KMS-11 (cell line): ENCODE measurements at regions not wholly inside any gene's neighbourhood (a gene's known extent, or its start where the extent isn't known, plus 50 kb on each side); places are given as distances from the start of the nearest gene placed in this dataset.

Experiments used
- H2AFZ ChIP-seq: fragments of 200-600 bp; sonication (generic); 2 replicates; pipeline ENCODE4 v1.6.1; 2016; ENCODE audit warnings: antibody characterized with exemption, mixed run types, low read depth
- H3K27ac ChIP-seq: fragments of 200-600 bp; sonication (generic); 2 replicates; pipeline ENCODE4 v1.6.1; 2016; ENCODE audit warnings: mild to moderate bottlenecking, mixed run types
- H3K27me3 ChIP-seq: fragments of 200-600 bp; sonication (generic); 2 replicates; pipeline ENCODE4 v1.6.1; 2017; ENCODE audit warnings: mild to moderate bottlenecking, low read depth, mixed run types, moderate library complexity; ENCODE audit not compliant: insufficient read depth
- H3K36me3 ChIP-seq: fragments of 200-600 bp; sonication (generic); 2 replicates; pipeline ENCODE4 v1.6.1; 2017; ENCODE audit warnings: mild to moderate bottlenecking, mixed run types; ENCODE audit not compliant: insufficient read depth
- H3K4me1 ChIP-seq: fragments of 200-600 bp; sonication (generic); 2 replicates; pipeline ENCODE4 v1.6.1; 2016; ENCODE audit warnings: mild to moderate bottlenecking, low read depth, mixed run types; ENCODE audit not compliant: poor library complexity, severe bottlenecking
- H3K4me2 ChIP-seq: fragments of 200-600 bp; sonication (generic); 2 replicates; pipeline ENCODE4 v1.7.0; 2016; ENCODE audit warnings: mild to moderate bottlenecking, mixed run types
- H3K4me3 ChIP-seq: fragments of 200-600 bp; sonication (generic); IDR thresholded peaks from 2 replicates; pipeline ENCODE4 v1.6.1; 2017; ENCODE audit warnings: low read depth, low read length, mixed read lengths; ENCODE audit not compliant: insufficient read depth
- H3K79me2 ChIP-seq: fragments of 200-600 bp; sonication (generic); 2 replicates; pipeline ENCODE4 v1.6.1; 2016; ENCODE audit warnings: low read depth, mixed run types; ENCODE audit not compliant: insufficient read depth
- H3K9ac ChIP-seq: fragments of 200-600 bp; sonication (generic); 2 replicates; pipeline ENCODE4 v1.6.1; 2016; ENCODE audit warnings: mild to moderate bottlenecking, mixed run types
- H4K20me1 ChIP-seq: fragments of 200-600 bp; sonication (generic); 2 replicates; pipeline ENCODE4 v1.6.1; 2016; ENCODE audit warnings: mild to moderate bottlenecking, mixed run types; ENCODE audit not compliant: insufficient read depth
- CTCF ChIP-seq: fragments of 200-600 bp; sonication (generic); conservative IDR thresholded peaks from 2 replicates; pipeline ENCODE4 v1.6.1; 2017; ENCODE audit warnings: low read depth, mild to moderate bottlenecking, antibody characterized with exemption, low read length, moderate library complexity, mixed read lengths

GRCh38 chr14:22434901-22435550 is 154.0 kb downstream of the DAD1 start:
- Histone ChIP-seq H3K4me1 (peaks cover 22% of the 10 kb centered on the region), H2AFZ (no peak overlapping the region), H3K27me3 (no peaks in the 10 kb centered on the region), H3K9ac (no peak overlapping the region), H3K4me3 (no peak overlapping the region), H4K20me1 (no peaks in the 10 kb centered on the region), H3K27ac (no peak overlapping the region), H3K4me2 (no peak overlapping the region), H3K36me3 (no peaks in the 10 kb centered on the region), H3K79me2 (no peaks in the 10 kb centered on the region)
- TF ChIP-seq CTCF, result no peak

GRCh38 chr14:22434030-22434429 is 155.0 kb downstream of the DAD1 start:
- Histone ChIP-seq H3K4me2 (no peak overlapping the region), H4K20me1 (no peaks in the 10 kb centered on the region), H3K4me1 (peaks cover 22% of the 10 kb centered on the region), H3K27ac (no peak overlapping the region), H3K36me3 (no peaks in the 10 kb centered on the region), H3K27me3 (no peaks in the 10 kb centered on the region), H3K4me3 (no peak overlapping the region), H3K9ac (no peak overlapping the region), H3K79me2 (no peaks in the 10 kb centered on the region), H2AFZ (no peak overlapping the region)
- no peak for TF ChIP-seq CTCF

GRCh38 chr14:22433069-22433468 is 156.0 kb downstream of the DAD1 start:
- Histone ChIP-seq H3K4me1 (peaks cover 19% of the 10 kb centered on the region), H3K36me3 (no peaks in the 10 kb centered on the region), H3K9ac (no peak overlapping the region), H3K4me3 (no peak overlapping the region), H3K79me2 (no peaks in the 10 kb centered on the region), H2AFZ (no peak overlapping the region), H3K27ac (no peak overlapping the region), H3K27me3 (no peaks in the 10 kb centered on the region), H4K20me1 (no peaks in the 10 kb centered on the region), H3K4me2 (no peak overlapping the region; the same call in 1 of the 2 replicates)
- no peak for TF ChIP-seq CTCF

- H3K27ac ChIP-seq, result no peak overlapping the region
- H3K4me3 ChIP-seq, result no peak overlapping the region
- no peaks in the 10 kb centered on the region for H3K27me3 ChIP-seq
- H3K79me2 ChIP-seq, result no peaks in the 10 kb centered on the region
- no peaks in the 10 kb centered on the region for H3K36me3 ChIP-seq
- H2AFZ ChIP-seq, result no peak overlapping the region
- H4K20me1 ChIP-seq, result no peaks in the 10 kb centered on the region
- peaks cover 19% of the 10 kb centered on the region for H3K4me1 ChIP-seq
- H3K4me2 ChIP-seq, result no peak overlapping the region
- H3K9ac ChIP-seq, result no peak overlapping the region
- no peak for TF ChIP-seq CTCF
Observed at GRCh38 chr14:22432348-22432976, 156.6 kb downstream of the DAD1 start.
